Gastrocnemius medialis (tissue), 4 donors: ENCODE measurements at regions not wholly inside any gene's neighbourhood (a gene's known extent, or its start where the extent isn't known, plus 50 kb on each side); places are given as distances from the start of the nearest gene placed in this dataset.
"Not testable (repeated sequence)": the region's sequence is repeated elsewhere in the genome, so short reads cannot be mapped to it uniquely, and the experiment has no call there.

Source experiments
- ATAC-seq, 2 donors: fragments of 150-250 bp; one replicate each; pipeline ENCODE4 v1.9.1; 2016
- DNase-seq, 2 donors: peaks; one replicate each; pipeline ENCODE4 v3.0.0-alpha.2; 2019
- H3K27ac ChIP-seq, 4 donors: fragments of 200-600 bp; sonication (generic); 1 replicate in 1 of 4; 2 replicates in 3 of 4; pipeline ENCODE4 v1.5.1; 2016 to 2018; ENCODE audit warnings: mild to moderate bottlenecking in 2 of 4, moderate library complexity in 1 of 4
- H3K27me3 ChIP-seq, 3 donors: fragments of 200-600 bp; sonication (generic) in 2 of 3; 1 replicate in 1 of 3; 2 replicates in 2 of 3; pipeline versions ENCODE4 v1.5.1 to v1.6.0; 2016 to 2019; ENCODE audit warnings: mild to moderate bottlenecking in 1 of 3, moderate library complexity in 1 of 3
- H3K36me3 ChIP-seq, 2 donors: fragments of 200-600 bp; sonication (generic) in 1 of 2; one replicate each; pipeline ENCODE4 v1.5.1; 2017 to 2018
- H3K4me1 ChIP-seq, 2 donors: fragments of 200-600 bp; sonication (generic) in 1 of 2; one replicate each; pipeline ENCODE4 v1.5.1; 2016 to 2017; ENCODE audit warnings: mild to moderate bottlenecking in 2 of 2
- H3K4me3 ChIP-seq, 4 donors: fragments of 200-600 bp; sonication (generic) in 3 of 4; 1 replicate in 1 of 4; 2 replicates in 3 of 4; pipeline ENCODE4 v1.5.1; 2016 to 2019; ENCODE audit warnings: mild to moderate bottlenecking in 2 of 4
- H3K9me3 ChIP-seq, 3 donors: fragments of 200-600 bp; sonication (generic) in 2 of 3; 1 replicate in 1 of 3; 2 replicates in 2 of 3; pipeline ENCODE4 v1.5.1; 2016 to 2019
- CTCF ChIP-seq, 5 experiments: fragments of 450-650 bp in 3 of 5; fragments of 200-600 bp in 2 of 5; sonication (generic) in 2 of 5; IDR thresholded peaks in 4 of 5; conservative IDR thresholded peaks in 1 of 5; 1 replicate in 4 of 5; 2 replicates in 1 of 5; pipeline ENCODE4 v1.5.1; 2016 to 2019; ENCODE audit warnings: antibody characterized with exemption in 5 of 5, mild to moderate bottlenecking in 3 of 5, moderate library complexity in 3 of 5
- POLR2A ChIP-seq, 2 donors: fragments of 450-650 bp; IDR thresholded peaks; one replicate each; pipeline ENCODE4 v1.6.1; 2017; ENCODE audit warnings: antibody characterized with exemption in 2 of 2, mild to moderate bottlenecking in 2 of 2, moderate library complexity in 2 of 2
- in situ Hi-C, 4 donors: fragments of 200-750 bp; cut with MboI; loops; one replicate each; pipeline versions ENCODE4 v1.15.0 to v1.8.0; 2017; ENCODE audit warnings: low sequenced_read_pairs in 4 of 4
- intact Hi-C: fragments of 100-400 bp; cut with DNase I; formaldehyde crosslinking; loops from one replicate; pipeline ENCODE4 v1.15.1; 2023; ENCODE audit warnings: low total_unique reads

- H3K9me3 ChIP-seq, result no peaks in the 10 kb centered on the region
- H3K27me3 ChIP-seq, result no peaks in the 10 kb centered on the region
- no peak for ATAC-seq
- intact Hi-C loops (no loop called here), in situ Hi-C loops (no loop called here)
- no peak overlapping the region for H3K4me3 ChIP-seq
- no peak for DNase-seq
- TF ChIP-seq CTCF (IDR thresholded peaks at IDR 0.05 in 4 of 5, conservative IDR thresholded peaks at IDR 0.05 in 1 of 5) (no peak), POLR2A (IDR thresholded peaks at IDR 0.05) (no peak)
- H3K27ac ChIP-seq, result no peak overlapping the region
- no peaks in the 10 kb centered on the region for H3K36me3 ChIP-seq
- H3K4me1 ChIP-seq, result no peaks in the 10 kb centered on the region
Measured at GRCh38 chr14:38549564-38549963, 293.7 kb upstream of the CLEC14A start.

GRCh38 chr14:38547961-38548490 is 292.1 kb upstream of the CLEC14A start:
- no peaks in the 10 kb centered on the region for H3K4me1 ChIP-seq
- H3K9me3 ChIP-seq, result no peaks in the 10 kb centered on the region
- in situ Hi-C loops, result no loop called here
- ATAC-seq (no peak), DNase-seq (no peak)
- TF ChIP-seq POLR2A (IDR thresholded peaks at IDR 0.05), result no peak
- no peak for TF ChIP-seq CTCF (IDR thresholded peaks at IDR 0.05 in 4 of 5, conservative IDR thresholded peaks at IDR 0.05 in 1 of 5)
- no peaks in the 10 kb centered on the region for H3K27me3 ChIP-seq
- H3K36me3 ChIP-seq, result no peaks in the 10 kb centered on the region
- H3K27ac ChIP-seq, result no peak overlapping the region
- intact Hi-C loops, result no loop called here
- no peak overlapping the region for H3K4me3 ChIP-seq

GRCh38 chr14:38546932-38547551 is 291.1 kb upstream of the CLEC14A start:
- no peak overlapping the region for H3K4me3 ChIP-seq
- H3K36me3 ChIP-seq, result no peaks in the 10 kb centered on the region
- ATAC-seq, result no peak
- H3K4me1 ChIP-seq, result no peaks in the 10 kb centered on the region
- H3K27ac ChIP-seq, result no peak overlapping the region
- no peaks in the 10 kb centered on the region for H3K9me3 ChIP-seq
- DNase-seq, result no peak
- intact Hi-C loops (no loop called here), in situ Hi-C loops (no loop called here)
- TF ChIP-seq CTCF (IDR thresholded peaks at IDR 0.05 in 4 of 5, conservative IDR thresholded peaks at IDR 0.05 in 1 of 5) (no peak), POLR2A (IDR thresholded peaks at IDR 0.05) (no peak)
- H3K27me3 ChIP-seq, result no peaks in the 10 kb centered on the region

- Histone ChIP-seq H3K36me3 (no peaks in the 10 kb centered on the region), H3K4me3 (no peak overlapping the region), H3K9me3 (no peaks in the 10 kb centered on the region), H3K27me3 (no peaks in the 10 kb centered on the region), H3K4me1 (no peaks in the 10 kb centered on the region), H3K27ac (no peak overlapping the region)
- in situ Hi-C loops, result no loop called here
- TF ChIP-seq CTCF (IDR thresholded peaks at IDR 0.05 in 4 of 5, conservative IDR thresholded peaks at IDR 0.05 in 1 of 5) (no peak), POLR2A (IDR thresholded peaks at IDR 0.05) (no peak)
- ATAC-seq (no peak), DNase-seq (no peak)
- intact Hi-C loops, result no loop called here
Measured at GRCh38 chr14:38544776-38545175, 288.9 kb upstream of the CLEC14A start.

GRCh38 chr14:38543851-38544250 is 288.0 kb upstream of the CLEC14A start:
- H3K27me3 ChIP-seq, H3K9me3 ChIP-seq, ATAC-seq, H3K27ac ChIP-seq, H3K4me1 ChIP-seq, H3K4me3 ChIP-seq, in situ Hi-C loops, intact Hi-C loops, H3K36me3 ChIP-seq, DNase-seq: not testable (repeated sequence)

- in situ Hi-C loops, H3K27me3 ChIP-seq, H3K4me3 ChIP-seq, DNase-seq, H3K9me3 ChIP-seq, H3K4me1 ChIP-seq, intact Hi-C loops, ATAC-seq, H3K27ac ChIP-seq, H3K36me3 ChIP-seq: not testable (repeated sequence)
Measured at GRCh38 chr14:38538053-38538452, 282.2 kb upstream of the CLEC14A start.
